CD4-positive, alpha-beta T cell (primary cell): ENCODE measurements at regions not wholly inside any gene's neighbourhood (a gene's known extent, or its start where the extent isn't known, plus 50 kb on each side); places are given as distances from the start of the nearest gene placed in this dataset.

Experiments used
- ATAC-seq: fragments of 200-7000 bp; cut with Tn5 transposase; one replicate; pipeline ENCODE4 v1.10.0; 2022; ENCODE audit warnings: mild to moderate bottlenecking; ENCODE audit not compliant: poor library complexity
- CTCF ChIA-PET: fragments of 350-600 bp; sonication (Branson Sonifier 250); formaldehyde crosslinking; loops from one replicate; lab custom pipeline; 2021; ENCODE audit warnings: antibody characterized with exemption, inconsistent platforms; lab: Charles Lee
- POLR2A ChIA-PET: fragments of 350-600 bp; sonication (Branson Sonifier 250); formaldehyde crosslinking; loops from one replicate; lab custom pipeline; 2021; ENCODE audit warnings: antibody characterized with exemption, inconsistent platforms; lab: Charles Lee
- DNase-seq, 14 experiments: peaks; one replicate each; pipeline ENCODE4 v3.0.0-alpha.2; 2013 to 2020; ENCODE audit warnings: mixed read lengths in 2 of 14
- H3K27ac ChIP-seq, 2 donors: one replicate each; pipeline versions ENCODE4 v1.5.1 to v1.7.0; 2013; ENCODE audit warnings: low read length in 2 of 2, low read depth in 1 of 2, mild to moderate bottlenecking in 1 of 2
- H3K27me3 ChIP-seq, 2 experiments: 1 replicate in 1 of 2; 2 replicates in 1 of 2; pipeline versions ENCODE4 v1.6.1 to v1.7.0; 2013; ENCODE audit warnings: low read length in 2 of 2, control low read depth in 1 of 2, mild to moderate bottlenecking in 1 of 2, moderate library complexity in 1 of 2; ENCODE audit not compliant: insufficient read depth in 2 of 2, control insufficient read depth in 1 of 2
- H3K36me3 ChIP-seq: one replicate; pipeline ENCODE4 v1.6.1; 2013; ENCODE audit warnings: low read length, control low read depth; ENCODE audit not compliant: insufficient read depth
- H3K4me1 ChIP-seq: one replicate; pipeline ENCODE4 v1.6.1; 2013; ENCODE audit warnings: low read length, control low read depth; ENCODE audit not compliant: insufficient read depth
- H3K4me3 ChIP-seq: one replicate; pipeline ENCODE4 v1.5.1; 2013; ENCODE audit warnings: mild to moderate bottlenecking, low read length, moderate library complexity
- H3K9me3 ChIP-seq, 2 experiments: 1 replicate in 1 of 2; 2 replicates in 1 of 2; pipeline versions ENCODE4 v1.6.1 to v1.7.0; 2013; ENCODE audit warnings: low read length in 2 of 2, mild to moderate bottlenecking in 2 of 2, control low read depth in 1 of 2, moderate library complexity in 1 of 2; ENCODE audit not compliant: control insufficient read depth in 1 of 2, insufficient read depth in 1 of 2
- H3K27ac Mint-ChIP-seq: one replicate; pipeline ENCODE4 v1.8.0; 2020; ENCODE audit warnings: mixed read lengths
- H3K27me3 Mint-ChIP-seq: one replicate; pipeline ENCODE4 v1.8.0; 2021; ENCODE audit warnings: mixed read lengths
- H3K36me3 Mint-ChIP-seq: one replicate; pipeline ENCODE4 v1.8.0; 2021; ENCODE audit warnings: low read depth, mixed read lengths
- H3K4me1 Mint-ChIP-seq: one replicate; pipeline ENCODE4 v1.8.0; 2021; ENCODE audit warnings: low read depth, mixed read lengths
- H3K4me3 Mint-ChIP-seq: one replicate; pipeline ENCODE4 v1.8.0; 2020; ENCODE audit warnings: mild to moderate bottlenecking, mixed read lengths
- H3K9me3 Mint-ChIP-seq: one replicate; pipeline ENCODE4 v1.8.0; 2020; ENCODE audit warnings: mixed read lengths
- CTCF ChIP-seq: fragments of 200-600 bp; IDR thresholded peaks from one replicate; pipeline ENCODE4 v1.8.0; 2022; ENCODE audit warnings: antibody characterized with exemption, mild to moderate bottlenecking
- intact Hi-C, 2 experiments: fragments of 100-400 bp; cut with DNase I in 1 of 2; cut with micrococcal nuclease in 1 of 2; formaldehyde crosslinking; loops; one replicate each; pipeline versions ENCODE4 v1.15.1 to v1.9.0; 2023 to 2025; cut with DNase I, micrococcal nuclease

GRCh38 chr4:26220696-26221095 lies 100.1 kb upstream of the RBPJ start:
- no peaks in the 10 kb centered on the region for H3K36me3 Mint-ChIP-seq
- ATAC-seq (no peak), DNase-seq (no peak)
- H3K4me3 ChIP-seq = no peak overlapping the region
- intact Hi-C loops = no loop called here
- H3K9me3 Mint-ChIP-seq = no peaks in the 10 kb centered on the region
- CTCF ChIA-PET = no interaction called here
- no peaks in the 10 kb centered on the region for H3K9me3 ChIP-seq
- TF ChIP-seq CTCF = no peak
- H3K27ac ChIP-seq = no peak overlapping the region
- H3K36me3 ChIP-seq = no peaks in the 10 kb centered on the region
- H3K27me3 ChIP-seq = no peaks in the 10 kb centered on the region
- peaks cover 3% of the 10 kb centered on the region for H3K4me1 ChIP-seq
- H3K4me1 Mint-ChIP-seq = no peaks in the 10 kb centered on the region
- no peaks in the 10 kb centered on the region for H3K27me3 Mint-ChIP-seq
- no peak overlapping the region for H3K4me3 Mint-ChIP-seq
- no peak overlapping the region for H3K27ac Mint-ChIP-seq
- POLR2A ChIA-PET = no interaction called here

GRCh38 chr4:26223155-26223554 lies 97.7 kb upstream of the RBPJ start:
- H3K36me3 Mint-ChIP-seq = no peaks in the 10 kb centered on the region
- Histone ChIP-seq H3K4me1 (peaks cover 3% of the 10 kb centered on the region), H3K9me3 (no peaks in the 10 kb centered on the region), H3K27me3 (no peaks in the 10 kb centered on the region), H3K27ac (no peak overlapping the region), H3K4me3 (no peak overlapping the region), H3K36me3 (no peaks in the 10 kb centered on the region)
- H3K9me3 Mint-ChIP-seq = no peaks in the 10 kb centered on the region
- no peaks in the 10 kb centered on the region for H3K27me3 Mint-ChIP-seq
- TF ChIP-seq CTCF = no peak
- ChIA-PET CTCF (no interaction called here), POLR2A (no interaction called here)
- intact Hi-C loops = no loop called here
- H3K4me1 Mint-ChIP-seq = no peaks in the 10 kb centered on the region
- H3K4me3 Mint-ChIP-seq = no peak overlapping the region
- DNase-seq (no peak), ATAC-seq (no peak)
- H3K27ac Mint-ChIP-seq = no peak overlapping the region

GRCh38 chr4:26226629-26227376 lies 94.0 kb upstream of the RBPJ start:
- Mint-ChIP-seq H3K27me3 (no peaks in the 10 kb centered on the region), H3K4me3 (no peak overlapping the region), H3K27ac (no peak overlapping the region), H3K36me3 (no peaks in the 10 kb centered on the region), H3K4me1 (no peaks in the 10 kb centered on the region), H3K9me3 (no peaks in the 10 kb centered on the region)
- TF ChIP-seq CTCF = no peak
- ChIA-PET CTCF (no interaction called here), POLR2A (no interaction called here)
- DNase-seq (no peak), ATAC-seq (no peak)
- Histone ChIP-seq H3K4me3 (no peak overlapping the region), H3K27ac (no peak overlapping the region), H3K27me3 (no peaks in the 10 kb centered on the region), H3K4me1 (no peaks in the 10 kb centered on the region), H3K36me3 (no peaks in the 10 kb centered on the region), H3K9me3 (no peaks in the 10 kb centered on the region)
- intact Hi-C loops = no loop called here
